SU-DHL-6 (cell line): ENCODE measurements at regions not wholly inside any gene's neighbourhood (a gene's known extent, or its start where the extent isn't known, plus 50 kb on each side); places are given as distances from the start of the nearest gene placed in this dataset.

ENCODE experiments used
- EZH2phosphoT487 ChIP-seq: fragments of 200-600 bp; sonication (generic), shearing (Covaris generic); conservative IDR thresholded peaks from 2 replicates; pipeline ENCODE4 v1.6.1; 2018; ENCODE audit warnings: mild to moderate bottlenecking, antibody characterized with exemption, low read length, moderate library complexity, mixed read lengths
- TF ChIP-seq, protein P1 (sequence below): fragments of 200-600 bp; sonication (generic); IDR thresholded peaks from one replicate; pipeline ENCODE4 v1.5.1; 2017; ENCODE audit warnings: antibody characterized with exemption, mild to moderate bottlenecking, low read length, moderate library complexity; ENCODE audit not compliant: insufficient read depth, poor library complexity, severe bottlenecking

DNA sequence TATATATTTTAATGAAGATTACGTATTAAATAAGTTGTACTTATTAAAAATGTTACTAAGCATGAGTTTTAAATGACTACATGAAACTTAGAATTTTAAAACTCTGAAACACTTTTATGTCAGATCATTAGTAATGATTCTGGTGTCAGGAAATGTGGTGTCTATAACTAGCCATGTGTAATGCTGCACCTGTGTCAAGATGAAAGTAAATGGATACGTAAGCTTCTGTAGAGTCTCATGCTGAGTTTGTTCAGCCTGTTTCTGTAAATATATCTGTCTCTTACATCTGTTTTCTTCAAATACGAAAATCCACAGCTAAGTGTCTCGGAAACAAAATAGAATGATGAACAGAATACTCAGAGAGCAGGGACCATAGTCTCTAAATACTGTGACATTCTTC, 278.0 kb upstream of the SMC2 start:
- TF ChIP-seq, protein P1, sequence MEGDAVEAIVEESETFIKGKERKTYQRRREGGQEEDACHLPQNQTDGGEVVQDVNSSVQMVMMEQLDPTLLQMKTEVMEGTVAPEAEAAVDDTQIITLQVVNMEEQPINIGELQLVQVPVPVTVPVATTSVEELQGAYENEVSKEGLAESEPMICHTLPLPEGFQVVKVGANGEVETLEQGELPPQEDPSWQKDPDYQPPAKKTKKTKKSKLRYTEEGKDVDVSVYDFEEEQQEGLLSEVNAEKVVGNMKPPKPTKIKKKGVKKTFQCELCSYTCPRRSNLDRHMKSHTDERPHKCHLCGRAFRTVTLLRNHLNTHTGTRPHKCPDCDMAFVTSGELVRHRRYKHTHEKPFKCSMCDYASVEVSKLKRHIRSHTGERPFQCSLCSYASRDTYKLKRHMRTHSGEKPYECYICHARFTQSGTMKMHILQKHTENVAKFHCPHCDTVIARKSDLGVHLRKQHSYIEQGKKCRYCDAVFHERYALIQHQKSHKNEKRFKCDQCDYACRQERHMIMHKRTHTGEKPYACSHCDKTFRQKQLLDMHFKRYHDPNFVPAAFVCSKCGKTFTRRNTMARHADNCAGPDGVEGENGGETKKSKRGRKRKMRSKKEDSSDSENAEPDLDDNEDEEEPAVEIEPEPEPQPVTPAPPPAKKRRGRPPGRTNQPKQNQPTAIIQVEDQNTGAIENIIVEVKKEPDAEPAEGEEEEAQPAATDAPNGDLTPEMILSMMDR: no peak
- no peak for TF ChIP-seq EZH2phosphoT487
